ENCODE measurements at regions not wholly inside any gene's neighbourhood (a gene's known extent, or its start where the extent isn't known, plus 50 kb on each side); places are given as distances from the start of the nearest gene placed in this dataset.

GRCh38 chr5:154653418-154653763 lies 101.8 kb upstream of the LARP1 start (continued):
- peak; percentile 72 for TF ChIP-seq ZBED4 (CRISPR knock-in tag; IDR thresholded peaks at IDR 0.05; ENCODE audit: borderline replicate concordance)
- no peak for TF ChIP-seq ZBTB39 (CRISPR knock-in tag; IDR thresholded peaks at IDR 0.05)
- peak; percentile 42; the same call in 1 of the 2 replicates for TF ChIP-seq GFI1 (CRISPR knock-in tag; IDR thresholded peaks at IDR 0.05; ENCODE audit: borderline replicate concordance)
- TF ChIP-seq TBP (CRISPR knock-in tag; IDR thresholded peaks at IDR 0.05): no peak
- TF ChIP-seq ZNF562 (CRISPR knock-in tag; IDR thresholded peaks at IDR 0.05; ENCODE audit: borderline replicate concordance): no peak
- TF ChIP-seq ZNF17 (CRISPR knock-in tag; IDR thresholded peaks at IDR 0.05): no peak
- peak; percentile 59; the same call in 1 of the 2 replicates for TF ChIP-seq SIN3A (IDR thresholded peaks at IDR 0.05; ENCODE audit: borderline replicate concordance, low read depth, low read length)
- TF ChIP-seq ZNF326 (CRISPR knock-in tag; IDR thresholded peaks at IDR 0.05; ENCODE audit: borderline replicate concordance): no peak
- no peak for TF ChIP-seq FOXA1 (IDR thresholded peaks at IDR 0.05)
- peak; percentile 98 for TF ChIP-seq FOXA1 (CRISPR knock-in tag; IDR thresholded peaks at IDR 0.05)
- no peak for TF ChIP-seq EZH2 (conservative IDR thresholded peaks at IDR 0.05; ENCODE audit: low read depth, low read length)
- TF ChIP-seq ZNF660 (CRISPR knock-in tag; IDR thresholded peaks at IDR 0.05; ENCODE audit: borderline replicate concordance, low read depth): no peak
- TF ChIP-seq ASH2L (IDR thresholded peaks at IDR 0.05; ENCODE audit: insufficient read length, low read depth, low read length): no peak
- TF ChIP-seq FIP1L1 (IDR thresholded peaks at IDR 0.05; ENCODE audit: borderline replicate concordance, insufficient read depth, low read depth, low read length): no peak
- no peak for TF ChIP-seq ZNF740 (CRISPR knock-in tag; IDR thresholded peaks at IDR 0.05)
- TF ChIP-seq ZFP91 (CRISPR knock-in tag; IDR thresholded peaks at IDR 0.05; ENCODE audit: borderline replicate concordance): peak; percentile 86
- peak; percentile 68; the same call in 1 of the 2 replicates for TF ChIP-seq ZBTB34 (CRISPR knock-in tag; IDR thresholded peaks at IDR 0.05)
